Stimulated activated effector memory CD8-positive, alpha-beta T cell treated with anti-CD3 and anti-CD28 coated beads, Interleukin-12 subunit alpha, Interleukin-12 subunit beta, amount 100 ng/mL, for 72 hours (primary cell): ENCODE measurements at regions not wholly inside any gene's neighbourhood (a gene's known extent, or its start where the extent isn't known, plus 50 kb on each side); places are given as distances from the start of the nearest gene placed in this dataset.
A peak's percentile ranks its signal among the peaks of the same experiment; 100 is the strongest.

Source experiments
- ATAC-seq: fragments of 150-1000 bp; cut with Tn5 transposase; 2 replicates; pipeline ENCODE4 v1.10.0; 2021
- DNase-seq, 2 donors: peaks; one replicate each; pipeline ENCODE4 v3.0.0; 2021 to 2022; ENCODE audit warnings: low spot score in 2 of 2
- H3K27ac Mint-ChIP-seq: one replicate; pipeline ENCODE4 v1.8.0; 2022; ENCODE audit warnings: mild to moderate bottlenecking, mixed read lengths
- H3K36me3 Mint-ChIP-seq: one replicate; pipeline ENCODE4 v1.8.0; 2022; ENCODE audit warnings: mild to moderate bottlenecking, mixed read lengths
- H3K4me1 Mint-ChIP-seq: one replicate; pipeline ENCODE4 v1.8.0; 2022; ENCODE audit warnings: mixed read lengths
- H3K4me3 Mint-ChIP-seq: one replicate; pipeline ENCODE4 v1.8.0; 2022; ENCODE audit warnings: mild to moderate bottlenecking, mixed read lengths
- H3K9me3 Mint-ChIP-seq: one replicate; pipeline ENCODE4 v1.8.0; 2022; ENCODE audit warnings: mixed read lengths

- H3K4me1 Mint-ChIP-seq: peaks cover 6% of the 10 kb centered on the region
- ATAC-seq (no peak), DNase-seq (no peak)
- H3K4me3 Mint-ChIP-seq: no peak overlapping the region
- no peaks in the 10 kb centered on the region for H3K36me3 Mint-ChIP-seq
- no peak overlapping the region for H3K27ac Mint-ChIP-seq
- H3K9me3 Mint-ChIP-seq: no peaks in the 10 kb centered on the region
Measured at GRCh38 chr11:112792070-112792469, 169.2 kb upstream of the NCAM1 start.

- no peak overlapping the region for H3K4me3 Mint-ChIP-seq
- no peak for DNase-seq
- ATAC-seq: no peak
- H3K27ac Mint-ChIP-seq: no peak overlapping the region
- H3K36me3 Mint-ChIP-seq: no peaks in the 10 kb centered on the region
- no peaks in the 10 kb centered on the region for H3K9me3 Mint-ChIP-seq
- peaks cover 6% of the 10 kb centered on the region for H3K4me1 Mint-ChIP-seq
Measured at GRCh38 chr11:112793416-112793815, 167.8 kb upstream of the NCAM1 start.

GRCh38 chr11:112794331-112794846 is 166.8 kb upstream of the NCAM1 start:
- Mint-ChIP-seq H3K9me3 (no peaks in the 10 kb centered on the region), H3K27ac (no peak overlapping the region), H3K4me1 (peaks cover 6% of the 10 kb centered on the region), H3K4me3 (no peak overlapping the region), H3K36me3 (no peaks in the 10 kb centered on the region)
- no peak for ATAC-seq
- DNase-seq: no peak

GRCh38 chr11:112795142-112795815 is 165.9 kb upstream of the NCAM1 start:
- Mint-ChIP-seq H3K4me3 (no peak overlapping the region), H3K4me1 (peaks cover 6% of the 10 kb centered on the region), H3K9me3 (no peaks in the 10 kb centered on the region), H3K36me3 (no peaks in the 10 kb centered on the region), H3K27ac (no peak overlapping the region)
- ATAC-seq: peak; percentile 56
- DNase-seq: no peak

GRCh38 chr11:112795911-112796649 is 165.1 kb upstream of the NCAM1 start:
- DNase-seq (no peak), ATAC-seq (no peak)
- H3K9me3 Mint-ChIP-seq: no peaks in the 10 kb centered on the region
- H3K4me1 Mint-ChIP-seq: peaks cover 6% of the 10 kb centered on the region
- no peak overlapping the region for H3K4me3 Mint-ChIP-seq
- H3K27ac Mint-ChIP-seq: no peak overlapping the region
- H3K36me3 Mint-ChIP-seq: no peaks in the 10 kb centered on the region

- Mint-ChIP-seq H3K4me3 (no peak overlapping the region), H3K4me1 (peaks cover 6% of the 10 kb centered on the region), H3K9me3 (no peaks in the 10 kb centered on the region), H3K36me3 (no peaks in the 10 kb centered on the region), H3K27ac (no peak overlapping the region)
- no peak for DNase-seq
- ATAC-seq: no peak
Measured at GRCh38 chr11:112797092-112797491, 164.1 kb upstream of the NCAM1 start.

- Mint-ChIP-seq H3K36me3 (no peaks in the 10 kb centered on the region), H3K4me3 (peak overlapping the region; percentile 23), H3K9me3 (no peaks in the 10 kb centered on the region), H3K4me1 (peaks cover 6% of the 10 kb centered on the region), H3K27ac (no peak overlapping the region)
- peak; percentile 10 to 56 for DNase-seq
- ATAC-seq: peak; percentile 56
Measured at GRCh38 chr11:112797648-112798293, 163.4 kb upstream of the NCAM1 start.

- ATAC-seq: peak; percentile 25
- Mint-ChIP-seq H3K4me1 (no peaks in the 10 kb centered on the region), H3K4me3 (no peak overlapping the region), H3K9me3 (no peaks in the 10 kb centered on the region), H3K36me3 (no peaks in the 10 kb centered on the region), H3K27ac (no peak overlapping the region)
- DNase-seq: no peak
Measured at GRCh38 chr11:112801025-112801816, 160.0 kb upstream of the NCAM1 start.

GRCh38 chr11:112801817-112802088 is 159.5 kb upstream of the NCAM1 start:
- no peak for ATAC-seq
- H3K36me3 Mint-ChIP-seq: no peaks in the 10 kb centered on the region
- H3K9me3 Mint-ChIP-seq: no peaks in the 10 kb centered on the region
- H3K4me3 Mint-ChIP-seq: no peak overlapping the region
- DNase-seq: no peak
- H3K27ac Mint-ChIP-seq: no peak overlapping the region
- H3K4me1 Mint-ChIP-seq: no peaks in the 10 kb centered on the region

GRCh38 chr11:112805658-112806057 is 155.6 kb upstream of the NCAM1 start:
- Mint-ChIP-seq H3K4me1 (no peaks in the 10 kb centered on the region), H3K27ac (no peak overlapping the region), H3K4me3 (no peak overlapping the region), H3K36me3 (no peaks in the 10 kb centered on the region), H3K9me3 (no peaks in the 10 kb centered on the region)
- DNase-seq: no peak
- ATAC-seq: no peak

- H3K4me1 Mint-ChIP-seq: no peaks in the 10 kb centered on the region
- H3K4me3 Mint-ChIP-seq: no peak overlapping the region
- DNase-seq: no peak
- no peak for ATAC-seq
- H3K36me3 Mint-ChIP-seq: no peaks in the 10 kb centered on the region
- no peaks in the 10 kb centered on the region for H3K9me3 Mint-ChIP-seq
- no peak overlapping the region for H3K27ac Mint-ChIP-seq
Measured at GRCh38 chr11:112806256-112806655, 155.0 kb upstream of the NCAM1 start.

GRCh38 chr11:112806876-112807275 is 154.3 kb upstream of the NCAM1 start:
- no peak overlapping the region for H3K27ac Mint-ChIP-seq
- H3K9me3 Mint-ChIP-seq: no peaks in the 10 kb centered on the region
- no peaks in the 10 kb centered on the region for H3K4me1 Mint-ChIP-seq
- no peaks in the 10 kb centered on the region for H3K36me3 Mint-ChIP-seq
- ATAC-seq: no peak
- no peak overlapping the region for H3K4me3 Mint-ChIP-seq
- no peak for DNase-seq

- no peak overlapping the region for H3K27ac Mint-ChIP-seq
- H3K9me3 Mint-ChIP-seq: peaks cover 4% of the 10 kb centered on the region
- ATAC-seq: no peak
- H3K4me3 Mint-ChIP-seq: no peak overlapping the region
- no peaks in the 10 kb centered on the region for H3K36me3 Mint-ChIP-seq
- no peaks in the 10 kb centered on the region for H3K4me1 Mint-ChIP-seq
- DNase-seq: no peak
Measured at GRCh38 chr11:112809429-112809828, 151.8 kb upstream of the NCAM1 start.

GRCh38 chr11:112810951-112811350 is 150.3 kb upstream of the NCAM1 start:
- Mint-ChIP-seq H3K27ac (no peak overlapping the region), H3K4me3 (no peak overlapping the region), H3K9me3 (peaks cover 4% of the 10 kb centered on the region), H3K4me1 (no peaks in the 10 kb centered on the region), H3K36me3 (no peaks in the 10 kb centered on the region)
- no peak for DNase-seq
- ATAC-seq: no peak

- no peak for ATAC-seq
- Mint-ChIP-seq H3K4me1 (no peaks in the 10 kb centered on the region), H3K4me3 (no peak overlapping the region), H3K9me3 (peaks cover 4% of the 10 kb centered on the region), H3K36me3 (no peaks in the 10 kb centered on the region), H3K27ac (no peak overlapping the region)
- DNase-seq: no peak
Measured at GRCh38 chr11:112811783-112812182, 149.4 kb upstream of the NCAM1 start.
